ENCODE measurements at regions not wholly inside any gene's neighbourhood (a gene's known extent, or its start where the extent isn't known, plus 50 kb on each side); places are given as distances from the start of the nearest gene placed in this dataset.
"Not testable (repeated sequence)": the region's sequence is repeated elsewhere in the genome, so short reads cannot be mapped to it uniquely, and the experiment has no call there.

- DNase-seq: not testable (repeated sequence)
Observed at GRCh38 chrX:13378562-13379518, 59.0 kb upstream of the ATXN3L start.

- no peak for DNase-seq
Observed at GRCh38 chrX:13377550-13377934, 57.7 kb upstream of the ATXN3L start.

- DNase-seq: no peak
Observed at GRCh38 chrX:13376857-13377549, 57.1 kb upstream of the ATXN3L start.

- not testable (repeated sequence) for DNase-seq
Observed at GRCh38 chrX:13375596-13375995, 55.7 kb upstream of the ATXN3L start.

- no peak for DNase-seq
Observed at GRCh38 chrX:13374364-13374763, 54.5 kb upstream of the ATXN3L start.

- no peak for DNase-seq
Observed at GRCh38 chrX:13373431-13374187, 53.8 kb upstream of the ATXN3L start.

- DNase-seq: no peak
Observed at GRCh38 chrX:13373027-13373426, 53.2 kb upstream of the ATXN3L start.

GRCh38 chrX:13372203-13372980, 52.5 kb upstream of the ATXN3L start:
- DNase-seq: no peak

GRCh38 chrX:13371186-13371585, 51.3 kb upstream of the ATXN3L start:
- no peak for DNase-seq

GRCh38 chrX:13370713-13371112, 50.9 kb upstream of the ATXN3L start:
- DNase-seq: no peak

Measured in T-helper 9 cell (primary cell).